ENCODE measurements at regions not wholly inside any gene's neighbourhood (a gene's known extent, or its start where the extent isn't known, plus 50 kb on each side); places are given as distances from the start of the nearest gene placed in this dataset.

DNA sequence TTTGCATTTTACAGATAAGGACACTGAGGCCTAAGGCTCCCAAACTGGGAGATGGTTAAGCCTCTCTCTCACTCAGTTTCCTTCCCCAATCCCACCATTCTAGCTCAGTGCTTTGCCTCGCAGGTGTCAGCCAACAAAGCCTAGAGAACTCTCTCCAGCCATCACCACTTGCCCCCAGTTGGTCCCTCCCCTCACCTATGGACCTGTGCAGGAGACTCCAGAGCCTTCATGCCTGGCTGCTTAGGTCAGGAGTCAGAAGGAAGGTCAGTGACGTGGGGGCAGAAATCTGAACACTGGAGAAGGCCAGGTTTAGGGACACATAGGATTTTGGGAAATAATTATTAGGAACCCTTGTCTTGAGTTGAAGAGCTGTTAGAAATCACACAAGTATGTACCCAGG, 295.3 kb downstream of the PTPRU start:
- Histone ChIP-seq H3K27me3 (replicated peaks in 1 of 2; ENCODE audit: control insufficient read depth in 2 of 2, insufficient read depth in 2 of 2, low read length in 1 of 2) (no peaks in the 10 kb centered on the region), H3K36me3 (ENCODE audit: control insufficient read depth in 2 of 2, insufficient read depth in 2 of 2, low read length in 1 of 2) (no peaks in the 10 kb centered on the region), H3K4me2 (ENCODE audit: control insufficient read depth, insufficient read depth) (no peak overlapping the region), H3K27ac (ENCODE audit: control insufficient read depth, insufficient read depth) (no peak overlapping the region), H3K9me3 (replicated peaks; ENCODE audit: control insufficient read depth, insufficient read depth, low read length) (no peaks in the 10 kb centered on the region; the same call in 2 of the 3 replicates), H3K79me2 (ENCODE audit: control insufficient read depth, insufficient read depth, low read length) (no peaks in the 10 kb centered on the region), H3K4me3 (no peak overlapping the region), H2AFZ (ENCODE audit: control insufficient read depth, low read depth, low read length) (no peak overlapping the region), H4K20me1 (ENCODE audit: control insufficient read depth, insufficient read depth) (no peaks in the 10 kb centered on the region), H3K4me1 (ENCODE audit: control insufficient read depth, insufficient read depth, low read length) (no peaks in the 10 kb centered on the region), H3K9ac (ENCODE audit: control insufficient read depth, insufficient read depth, low read length) (no peak overlapping the region)
- DNase-seq (ENCODE audit: low read depth, low spot score), result no peak
- ChIA-PET POLR2A (no interaction called here), CTCF (no interaction called here), RAD21 (ENCODE audit: unreplicated experiment) (no interaction called here), SMC1A (ENCODE audit: uncharacterized antibody, unreplicated experiment) (no interaction called here)
- WGBS (ENCODE audit: insufficient coverage, insufficient replicate concordance, low lambda C conversion rate, missing lambda C conversion rate), result 0% methylated on average over 2 of the region's 2 CpGs
- TF ChIP-seq SMAD5 (IDR thresholded peaks at IDR 0.05; ENCODE audit: low read depth), result no peak
- no TSS peak for BruUV-seq (replicated peaks)
- no peak for FAIRE-seq
- intact Hi-C loops (cut with micrococcal nuclease; ENCODE audit: unreplicated experiment) (no loop called here), in situ Hi-C loops (cut with MboI) (no loop called here)
- no peak for ATAC-seq

- ATAC-seq, result no peak
- no peak overlapping the region for H3K4me3 ChIP-seq
- in situ Hi-C loops (cut with MboI) (no loop called here), intact Hi-C loops (cut with micrococcal nuclease; ENCODE audit: unreplicated experiment) (no loop called here)
- DNase-seq (ENCODE audit: low read depth, low spot score), result no peak
- FAIRE-seq, result no peak
- no TSS peak for BruUV-seq (replicated peaks)
- ChIA-PET SMC1A (ENCODE audit: uncharacterized antibody, unreplicated experiment) (no interaction called here), RAD21 (ENCODE audit: unreplicated experiment) (no interaction called here), CTCF (no interaction called here), POLR2A (no interaction called here)
- H3K4me1 ChIP-seq (ENCODE audit: control insufficient read depth, insufficient read depth, low read length), result no peaks in the 10 kb centered on the region
- H3K9me3 ChIP-seq (replicated peaks; ENCODE audit: control insufficient read depth, insufficient read depth, low read length), result no peaks in the 10 kb centered on the region; the same call in 2 of the 3 replicates
- H2AFZ ChIP-seq (ENCODE audit: control insufficient read depth, low read depth, low read length), result no peak overlapping the region
- no peaks in the 10 kb centered on the region for H4K20me1 ChIP-seq (ENCODE audit: control insufficient read depth, insufficient read depth)
- H3K27me3 ChIP-seq (replicated peaks in 1 of 2; ENCODE audit: control insufficient read depth in 2 of 2, insufficient read depth in 2 of 2, low read length in 1 of 2), result no peaks in the 10 kb centered on the region
- no peak overlapping the region for H3K4me2 ChIP-seq (ENCODE audit: control insufficient read depth, insufficient read depth)
- H3K9ac ChIP-seq (ENCODE audit: control insufficient read depth, insufficient read depth, low read length), result no peak overlapping the region
- H3K27ac ChIP-seq (ENCODE audit: control insufficient read depth, insufficient read depth), result no peak overlapping the region
- no peaks in the 10 kb centered on the region for H3K79me2 ChIP-seq (ENCODE audit: control insufficient read depth, insufficient read depth, low read length)
- no peak for TF ChIP-seq IKZF2 (IDR thresholded peaks at IDR 0.05)
- no peak for TF ChIP-seq PKNOX1 (IDR thresholded peaks at IDR 0.05)
- TF ChIP-seq, protein P1, sequence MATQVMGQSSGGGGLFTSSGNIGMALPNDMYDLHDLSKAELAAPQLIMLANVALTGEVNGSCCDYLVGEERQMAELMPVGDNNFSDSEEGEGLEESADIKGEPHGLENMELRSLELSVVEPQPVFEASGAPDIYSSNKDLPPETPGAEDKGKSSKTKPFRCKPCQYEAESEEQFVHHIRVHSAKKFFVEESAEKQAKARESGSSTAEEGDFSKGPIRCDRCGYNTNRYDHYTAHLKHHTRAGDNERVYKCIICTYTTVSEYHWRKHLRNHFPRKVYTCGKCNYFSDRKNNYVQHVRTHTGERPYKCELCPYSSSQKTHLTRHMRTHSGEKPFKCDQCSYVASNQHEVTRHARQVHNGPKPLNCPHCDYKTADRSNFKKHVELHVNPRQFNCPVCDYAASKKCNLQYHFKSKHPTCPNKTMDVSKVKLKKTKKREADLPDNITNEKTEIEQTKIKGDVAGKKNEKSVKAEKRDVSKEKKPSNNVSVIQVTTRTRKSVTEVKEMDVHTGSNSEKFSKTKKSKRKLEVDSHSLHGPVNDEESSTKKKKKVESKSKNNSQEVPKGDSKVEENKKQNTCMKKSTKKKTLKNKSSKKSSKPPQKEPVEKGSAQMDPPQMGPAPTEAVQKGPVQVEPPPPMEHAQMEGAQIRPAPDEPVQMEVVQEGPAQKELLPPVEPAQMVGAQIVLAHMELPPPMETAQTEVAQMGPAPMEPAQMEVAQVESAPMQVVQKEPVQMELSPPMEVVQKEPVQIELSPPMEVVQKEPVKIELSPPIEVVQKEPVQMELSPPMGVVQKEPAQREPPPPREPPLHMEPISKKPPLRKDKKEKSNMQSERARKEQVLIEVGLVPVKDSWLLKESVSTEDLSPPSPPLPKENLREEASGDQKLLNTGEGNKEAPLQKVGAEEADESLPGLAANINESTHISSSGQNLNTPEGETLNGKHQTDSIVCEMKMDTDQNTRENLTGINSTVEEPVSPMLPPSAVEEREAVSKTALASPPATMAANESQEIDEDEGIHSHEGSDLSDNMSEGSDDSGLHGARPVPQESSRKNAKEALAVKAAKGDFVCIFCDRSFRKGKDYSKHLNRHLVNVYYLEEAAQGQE (IDR thresholded peaks at IDR 0.05; ENCODE audit: low read depth, low read length), result no peak
- no peak for TF ChIP-seq BMI1 (IDR thresholded peaks at IDR 0.05; ENCODE audit: borderline replicate concordance)
- H3K36me3 ChIP-seq (ENCODE audit: control insufficient read depth in 2 of 2, insufficient read depth in 2 of 2, low read length in 1 of 2), result no peaks in the 10 kb centered on the region
- 59% methylated on average over 1 of the region's 1 CpG for WGBS (ENCODE audit: insufficient coverage, insufficient replicate concordance, low lambda C conversion rate, missing lambda C conversion rate)
Measured at GRCh38 chr1:29529677-29530278, 293.5 kb downstream of the PTPRU start.
